GM12864 (cell line): ENCODE measurements at regions not wholly inside any gene's neighbourhood (a gene's known extent, or its start where the extent isn't known, plus 50 kb on each side); places are given as distances from the start of the nearest gene placed in this dataset.

Experiments used
- DNase-seq: peaks from one replicate; pipeline ENCODE4 v3.0.0-alpha.2; 2011; ENCODE audit warnings: low read depth
- H3K4me3 ChIP-seq: 2 replicates; pipeline ENCODE4 v1.5.1; 2011; ENCODE audit warnings: mild to moderate bottlenecking, low read depth, low read length, control low read depth
- TF ChIP-seq, protein P1 (sequence below): IDR thresholded peaks from 2 replicates; pipeline ENCODE4 v1.5.1; 2011; ENCODE audit warnings: low read depth, mild to moderate bottlenecking, moderate library complexity, low read length, control low read depth, inconsistent platforms; ENCODE audit errors: missing control alignments

GRCh38 chr7:110043519-110043918 lies 1047.4 kb upstream of the LRRN3 start:
- no peak for DNase-seq
- no peak overlapping the region for H3K4me3 ChIP-seq
- TF ChIP-seq, protein P1, sequence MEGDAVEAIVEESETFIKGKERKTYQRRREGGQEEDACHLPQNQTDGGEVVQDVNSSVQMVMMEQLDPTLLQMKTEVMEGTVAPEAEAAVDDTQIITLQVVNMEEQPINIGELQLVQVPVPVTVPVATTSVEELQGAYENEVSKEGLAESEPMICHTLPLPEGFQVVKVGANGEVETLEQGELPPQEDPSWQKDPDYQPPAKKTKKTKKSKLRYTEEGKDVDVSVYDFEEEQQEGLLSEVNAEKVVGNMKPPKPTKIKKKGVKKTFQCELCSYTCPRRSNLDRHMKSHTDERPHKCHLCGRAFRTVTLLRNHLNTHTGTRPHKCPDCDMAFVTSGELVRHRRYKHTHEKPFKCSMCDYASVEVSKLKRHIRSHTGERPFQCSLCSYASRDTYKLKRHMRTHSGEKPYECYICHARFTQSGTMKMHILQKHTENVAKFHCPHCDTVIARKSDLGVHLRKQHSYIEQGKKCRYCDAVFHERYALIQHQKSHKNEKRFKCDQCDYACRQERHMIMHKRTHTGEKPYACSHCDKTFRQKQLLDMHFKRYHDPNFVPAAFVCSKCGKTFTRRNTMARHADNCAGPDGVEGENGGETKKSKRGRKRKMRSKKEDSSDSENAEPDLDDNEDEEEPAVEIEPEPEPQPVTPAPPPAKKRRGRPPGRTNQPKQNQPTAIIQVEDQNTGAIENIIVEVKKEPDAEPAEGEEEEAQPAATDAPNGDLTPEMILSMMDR: no peak

GRCh38 chr7:110050785-110051184 lies 1040.1 kb upstream of the LRRN3 start:
- no peak for DNase-seq
- H3K4me3 ChIP-seq: no peak overlapping the region
- TF ChIP-seq, protein P1: no peak

DNA sequence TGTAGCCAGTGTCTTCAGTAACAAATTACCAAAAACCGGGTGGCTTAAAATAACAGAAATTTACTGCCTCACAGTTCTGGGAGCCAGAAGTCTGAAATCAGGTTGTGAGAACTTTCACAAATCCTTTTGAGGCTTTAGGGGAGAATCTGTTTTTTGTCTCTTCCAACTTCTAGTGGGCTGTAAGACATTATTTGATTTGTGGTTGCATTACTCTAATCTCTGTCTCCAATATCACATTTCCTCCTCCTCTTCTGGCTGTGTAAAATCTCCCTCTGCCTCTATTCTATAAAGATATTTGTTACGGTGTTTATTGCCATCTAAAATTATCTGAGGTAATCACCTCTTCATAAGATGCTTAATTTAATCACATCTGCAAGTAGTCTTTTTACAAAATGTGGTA lies 1039.6 kb upstream of the LRRN3 start:
- TF ChIP-seq, protein P1: no peak
- H3K4me3 ChIP-seq: no peak overlapping the region
- no peak for DNase-seq

GRCh38 chr7:110056331-110056730 lies 1034.6 kb upstream of the LRRN3 start:
- H3K4me3 ChIP-seq: no peak overlapping the region
- TF ChIP-seq, protein P1: no peak
- no peak for DNase-seq

GRCh38 chr7:110058401-110058800 lies 1032.5 kb upstream of the LRRN3 start:
- no peak for DNase-seq
- TF ChIP-seq, protein P1: no peak

DNA sequence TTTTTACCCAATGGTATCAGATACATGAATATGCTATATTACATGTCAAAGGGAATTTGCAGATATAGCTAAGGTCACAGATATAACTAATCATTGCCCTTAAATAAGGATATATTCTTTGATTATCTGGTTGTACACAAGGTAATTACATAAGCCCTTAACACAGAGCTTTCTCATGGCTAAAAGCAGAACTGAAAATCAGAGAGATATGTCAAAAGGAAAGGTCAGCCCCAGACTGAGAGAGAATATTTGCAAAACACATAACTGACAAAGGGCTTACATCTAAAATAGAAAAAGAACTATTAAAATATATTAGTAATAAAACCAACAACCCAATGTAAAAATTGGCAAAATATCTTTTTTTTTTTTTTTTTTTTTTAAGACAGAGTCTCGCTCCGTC lies 1029.5 kb upstream of the LRRN3 start:
- DNase-seq: no peak
- TF ChIP-seq, protein P1: no peak
- H3K4me3 ChIP-seq: no peak overlapping the region

More at GRCh38 chr7:110058401-110058800, 1032.5 kb upstream of the LRRN3 start:
- no peak overlapping the region for H3K4me3 ChIP-seq

DNA sequence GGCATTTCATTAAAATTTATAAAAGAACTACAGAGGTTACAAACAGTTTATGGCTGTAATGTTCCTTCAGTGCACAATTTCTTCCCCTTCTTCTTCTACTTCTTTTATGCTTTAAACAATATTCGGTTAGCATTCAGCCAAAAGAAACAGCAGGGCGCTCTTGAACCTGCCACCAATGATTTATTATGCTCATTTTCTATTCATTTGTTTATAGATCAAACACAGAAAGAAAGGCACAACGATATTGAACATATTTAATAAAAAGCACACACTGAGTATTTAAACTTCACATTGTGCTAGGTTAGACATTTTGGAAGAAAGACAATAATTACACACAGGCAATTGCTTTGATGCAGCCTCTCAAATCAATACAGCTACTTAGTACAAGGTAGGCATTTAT lies 1025.8 kb upstream of the LRRN3 start:
- TF ChIP-seq, protein P1: no peak
- no peak for DNase-seq
- no peak overlapping the region for H3K4me3 ChIP-seq
